ENCODE measurements at regions not wholly inside any gene's neighbourhood (a gene's known extent, or its start where the extent isn't known, plus 50 kb on each side); places are given as distances from the start of the nearest gene placed in this dataset.

DNA sequence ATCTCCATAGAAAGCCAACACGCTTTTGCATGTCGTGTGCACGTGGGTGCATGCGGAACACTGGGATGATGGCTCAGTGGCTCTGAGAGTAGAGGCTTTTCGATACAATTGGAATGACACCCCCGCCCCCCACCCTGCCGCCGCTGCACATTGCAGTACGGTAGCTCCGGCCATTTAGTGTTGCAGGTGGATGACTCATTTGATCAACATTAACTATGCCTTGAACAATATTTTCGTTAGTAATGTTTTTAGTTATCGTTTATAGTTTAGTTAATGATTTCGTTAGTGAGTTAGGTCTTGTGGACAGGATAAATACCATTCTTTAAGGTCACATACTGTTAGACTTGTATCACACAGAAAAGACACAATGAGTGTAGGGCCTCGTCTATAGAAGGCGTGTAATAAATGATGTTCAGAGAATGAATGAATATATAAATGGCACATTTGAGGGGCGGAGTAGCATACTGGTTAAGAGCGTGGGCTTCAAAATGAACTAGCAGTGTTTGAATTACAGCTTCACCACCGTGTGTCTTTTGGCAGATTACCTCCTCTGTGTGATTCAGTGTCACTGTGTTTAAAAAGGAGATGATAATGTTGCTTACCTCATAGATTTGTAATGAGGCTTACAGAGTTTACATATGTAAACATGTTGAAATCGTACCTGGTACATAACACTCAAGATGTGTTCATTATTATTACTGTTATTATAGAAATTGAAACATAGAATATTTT is 67.2 kb upstream of the TENM3 start:
- H3K9ac ChIP-seq (ENCODE audit: low read depth in 1 of 3, low read length in 3 of 3) = no peak overlapping the region
- H3K9me3 ChIP-seq (ENCODE audit: control insufficient read depth in 3 of 3, low read length in 3 of 3) = no peaks in the 10 kb centered on the region
- H3K4me3 ChIP-seq (ENCODE audit: low read length in 3 of 3) = no peak overlapping the region
- H3K27me3 ChIP-seq (ENCODE audit: control insufficient read depth in 3 of 3, insufficient read depth in 3 of 3, low read length in 3 of 3) = no peaks in the 10 kb centered on the region
- H3K27ac ChIP-seq (ENCODE audit: low read depth, low read length) = no peak overlapping the region
- H3K36me3 ChIP-seq (ENCODE audit: control insufficient read depth in 3 of 3, insufficient read depth in 3 of 3, low read length in 3 of 3) = no peaks in the 10 kb centered on the region
- H3K4me1 ChIP-seq (ENCODE audit: control insufficient read depth in 3 of 3, insufficient read depth in 3 of 3, low read length in 3 of 3) = no peaks in the 10 kb centered on the region

GRCh38 chr4:182177166-182177565 is 66.0 kb upstream of the TENM3 start:
- H3K36me3 ChIP-seq (ENCODE audit: control insufficient read depth in 3 of 3, insufficient read depth in 3 of 3, low read length in 3 of 3) = no peaks in the 10 kb centered on the region
- no peaks in the 10 kb centered on the region for H3K4me1 ChIP-seq (ENCODE audit: control insufficient read depth in 3 of 3, insufficient read depth in 3 of 3, low read length in 3 of 3)
- H3K27ac ChIP-seq (ENCODE audit: low read depth, low read length) = no peak overlapping the region
- no peak overlapping the region for H3K9ac ChIP-seq (ENCODE audit: low read depth in 1 of 3, low read length in 3 of 3)
- no peak overlapping the region for H3K4me3 ChIP-seq (ENCODE audit: low read length in 3 of 3)
- no peaks in the 10 kb centered on the region for H3K9me3 ChIP-seq (ENCODE audit: control insufficient read depth in 3 of 3, low read length in 3 of 3)
- no peaks in the 10 kb centered on the region for H3K27me3 ChIP-seq (ENCODE audit: control insufficient read depth in 3 of 3, insufficient read depth in 3 of 3, low read length in 3 of 3)

GRCh38 chr4:182179105-182179504 is 64.1 kb upstream of the TENM3 start:
- Histone ChIP-seq H3K27ac (ENCODE audit: low read depth, low read length) (no peak overlapping the region), H3K36me3 (ENCODE audit: control insufficient read depth in 3 of 3, insufficient read depth in 3 of 3, low read length in 3 of 3) (no peaks in the 10 kb centered on the region), H3K27me3 (ENCODE audit: control insufficient read depth in 3 of 3, insufficient read depth in 3 of 3, low read length in 3 of 3) (no peaks in the 10 kb centered on the region), H3K4me3 (ENCODE audit: low read length in 3 of 3) (no peak overlapping the region), H3K9me3 (ENCODE audit: control insufficient read depth in 3 of 3, low read length in 3 of 3) (no peaks in the 10 kb centered on the region), H3K4me1 (ENCODE audit: control insufficient read depth in 3 of 3, insufficient read depth in 3 of 3, low read length in 3 of 3) (no peaks in the 10 kb centered on the region), H3K9ac (ENCODE audit: low read depth in 1 of 3, low read length in 3 of 3) (no peak overlapping the region)

DNA sequence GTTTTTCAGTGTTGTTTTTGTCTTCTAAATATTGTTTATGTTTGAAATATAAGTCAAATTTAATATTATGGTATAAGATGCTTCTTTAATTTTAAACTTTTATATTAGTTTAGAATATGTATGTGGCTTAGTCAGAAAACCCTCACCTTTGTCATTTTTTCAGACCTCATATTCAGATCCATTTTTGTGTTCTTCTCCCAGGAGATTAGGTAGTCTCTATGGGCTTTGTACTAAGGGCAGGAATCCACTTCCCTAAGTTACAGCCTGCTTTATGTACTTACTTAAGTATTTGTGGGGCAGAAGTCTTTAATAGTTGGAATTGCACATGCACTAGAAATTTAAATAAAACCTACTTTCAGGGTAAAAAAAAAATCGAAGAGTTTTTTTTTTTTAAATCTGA is 63.5 kb upstream of the TENM3 start:
- Histone ChIP-seq H3K9ac (ENCODE audit: low read depth in 1 of 3, low read length in 3 of 3) (no peak overlapping the region), H3K27me3 (ENCODE audit: control insufficient read depth in 3 of 3, insufficient read depth in 3 of 3, low read length in 3 of 3) (no peaks in the 10 kb centered on the region), H3K4me1 (ENCODE audit: control insufficient read depth in 3 of 3, insufficient read depth in 3 of 3, low read length in 3 of 3) (no peaks in the 10 kb centered on the region), H3K36me3 (ENCODE audit: control insufficient read depth in 3 of 3, insufficient read depth in 3 of 3, low read length in 3 of 3) (no peaks in the 10 kb centered on the region), H3K9me3 (ENCODE audit: control insufficient read depth in 3 of 3, low read length in 3 of 3) (no peaks in the 10 kb centered on the region), H3K4me3 (ENCODE audit: low read length in 3 of 3) (no peak overlapping the region), H3K27ac (ENCODE audit: low read depth, low read length) (no peak overlapping the region)

GRCh38 chr4:182185491-182185890 is 57.7 kb upstream of the TENM3 start:
- Histone ChIP-seq H3K36me3 (ENCODE audit: control insufficient read depth in 3 of 3, insufficient read depth in 3 of 3, low read length in 3 of 3) (no peaks in the 10 kb centered on the region), H3K9me3 (ENCODE audit: control insufficient read depth in 3 of 3, low read length in 3 of 3) (no peaks in the 10 kb centered on the region), H3K27ac (ENCODE audit: low read depth, low read length) (no peak overlapping the region), H3K9ac (ENCODE audit: low read depth in 1 of 3, low read length in 3 of 3) (no peak overlapping the region), H3K27me3 (ENCODE audit: control insufficient read depth in 3 of 3, insufficient read depth in 3 of 3, low read length in 3 of 3) (no peaks in the 10 kb centered on the region), H3K4me3 (ENCODE audit: low read length in 3 of 3) (no peak overlapping the region), H3K4me1 (ENCODE audit: control insufficient read depth in 3 of 3, insufficient read depth in 3 of 3, low read length in 3 of 3) (peaks cover 0 to 3% (median 0%) of the 10 kb centered on the region in 3 donors)

DNA sequence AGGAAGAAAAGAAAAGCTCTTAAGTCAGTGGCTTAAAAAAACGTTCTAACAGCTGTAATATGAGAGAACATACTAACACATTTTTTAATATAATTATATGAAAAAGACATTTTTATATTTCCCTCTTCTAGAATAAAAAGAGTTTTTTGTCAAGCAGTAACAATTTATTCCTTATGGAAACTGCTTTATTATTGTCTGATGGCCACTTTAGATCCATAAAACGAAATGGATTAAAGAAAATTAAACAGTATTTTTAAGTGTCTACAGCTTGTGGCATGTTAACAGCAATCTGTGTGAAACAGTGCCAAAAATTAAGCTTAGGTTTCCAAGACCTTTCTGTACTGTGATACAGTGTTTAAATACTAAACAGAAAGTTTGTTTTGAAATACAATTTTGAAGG is 55.5 kb upstream of the TENM3 start:
- Histone ChIP-seq H3K27me3 (ENCODE audit: control insufficient read depth in 3 of 3, insufficient read depth in 3 of 3, low read length in 3 of 3) (no peaks in the 10 kb centered on the region), H3K4me1 (ENCODE audit: control insufficient read depth in 3 of 3, insufficient read depth in 3 of 3, low read length in 3 of 3) (peaks cover 0 to 3% (median 0%) of the 10 kb centered on the region in 3 donors), H3K36me3 (ENCODE audit: control insufficient read depth in 3 of 3, insufficient read depth in 3 of 3, low read length in 3 of 3) (no peaks in the 10 kb centered on the region), H3K9ac (ENCODE audit: low read depth in 1 of 3, low read length in 3 of 3) (no peak overlapping the region), H3K4me3 (ENCODE audit: low read length in 3 of 3) (no peak overlapping the region), H3K27ac (ENCODE audit: low read depth, low read length) (no peak overlapping the region), H3K9me3 (ENCODE audit: control insufficient read depth in 3 of 3, low read length in 3 of 3) (no peaks in the 10 kb centered on the region)

- no peak overlapping the region for H3K4me3 ChIP-seq (ENCODE audit: low read length in 3 of 3)
- peaks cover 0 to 3% (median 0%) of the 10 kb centered on the region in 3 donors for H3K4me1 ChIP-seq (ENCODE audit: control insufficient read depth in 3 of 3, insufficient read depth in 3 of 3, low read length in 3 of 3)
- H3K9me3 ChIP-seq (ENCODE audit: control insufficient read depth in 3 of 3, low read length in 3 of 3) = no peaks in the 10 kb centered on the region
- no peak overlapping the region for H3K27ac ChIP-seq (ENCODE audit: low read depth, low read length)
- H3K9ac ChIP-seq (ENCODE audit: low read depth in 1 of 3, low read length in 3 of 3) = no peak overlapping the region
- H3K27me3 ChIP-seq (ENCODE audit: control insufficient read depth in 3 of 3, insufficient read depth in 3 of 3, low read length in 3 of 3) = no peaks in the 10 kb centered on the region
- no peaks in the 10 kb centered on the region for H3K36me3 ChIP-seq (ENCODE audit: control insufficient read depth in 3 of 3, insufficient read depth in 3 of 3, low read length in 3 of 3)
Measured at GRCh38 chr4:182188622-182189021, 54.6 kb upstream of the TENM3 start.

- no peak overlapping the region for H3K27ac ChIP-seq (ENCODE audit: low read depth, low read length)
Measured at GRCh38 chr4:182189103-182189878, 53.9 kb upstream of the TENM3 start.

GRCh38 chr4:182190306-182190705 is 52.9 kb upstream of the TENM3 start:
- no peaks in the 10 kb centered on the region for H3K9me3 ChIP-seq (ENCODE audit: control insufficient read depth in 3 of 3, low read length in 3 of 3)
- no peaks in the 10 kb centered on the region for H3K36me3 ChIP-seq (ENCODE audit: control insufficient read depth in 3 of 3, insufficient read depth in 3 of 3, low read length in 3 of 3)
- H3K27ac ChIP-seq (ENCODE audit: low read depth, low read length) = no peak overlapping the region
- H3K27me3 ChIP-seq (ENCODE audit: control insufficient read depth in 3 of 3, insufficient read depth in 3 of 3, low read length in 3 of 3) = no peaks in the 10 kb centered on the region
- no peak overlapping the region for H3K4me3 ChIP-seq (ENCODE audit: low read length in 3 of 3)
- H3K4me1 ChIP-seq (ENCODE audit: control insufficient read depth in 3 of 3, insufficient read depth in 3 of 3, low read length in 3 of 3) = peaks cover 0 to 3% (median 0%) of the 10 kb centered on the region in 3 donors
- H3K9ac ChIP-seq (ENCODE audit: low read depth in 1 of 3, low read length in 3 of 3) = peak overlapping the region in 1 of 3 donors; percentile 35

More at GRCh38 chr4:182189103-182189878, 53.9 kb upstream of the TENM3 start:
- H3K27me3 ChIP-seq (ENCODE audit: control insufficient read depth in 3 of 3, insufficient read depth in 3 of 3, low read length in 3 of 3) = no peaks in the 10 kb centered on the region
- H3K36me3 ChIP-seq (ENCODE audit: control insufficient read depth in 3 of 3, insufficient read depth in 3 of 3, low read length in 3 of 3) = no peaks in the 10 kb centered on the region
- no peak overlapping the region for H3K4me3 ChIP-seq (ENCODE audit: low read length in 3 of 3)
- peaks cover 0 to 3% (median 0%) of the 10 kb centered on the region in 3 donors for H3K4me1 ChIP-seq (ENCODE audit: control insufficient read depth in 3 of 3, insufficient read depth in 3 of 3, low read length in 3 of 3)
- H3K9ac ChIP-seq (ENCODE audit: low read depth in 1 of 3, low read length in 3 of 3) = no peak overlapping the region
- H3K9me3 ChIP-seq (ENCODE audit: control insufficient read depth in 3 of 3, low read length in 3 of 3) = no peaks in the 10 kb centered on the region

- H3K27ac ChIP-seq (ENCODE audit: low read depth, low read length) = no peak overlapping the region
- no peaks in the 10 kb centered on the region for H3K27me3 ChIP-seq (ENCODE audit: control insufficient read depth in 3 of 3, insufficient read depth in 3 of 3, low read length in 3 of 3)
- no peak overlapping the region for H3K9ac ChIP-seq (ENCODE audit: low read depth in 1 of 3, low read length in 3 of 3)
- peaks cover 0 to 3% (median 0%) of the 10 kb centered on the region in 3 donors for H3K4me1 ChIP-seq (ENCODE audit: control insufficient read depth in 3 of 3, insufficient read depth in 3 of 3, low read length in 3 of 3)
- H3K36me3 ChIP-seq (ENCODE audit: control insufficient read depth in 3 of 3, insufficient read depth in 3 of 3, low read length in 3 of 3) = no peaks in the 10 kb centered on the region
- no peak overlapping the region for H3K4me3 ChIP-seq (ENCODE audit: low read length in 3 of 3)
- H3K9me3 ChIP-seq (ENCODE audit: control insufficient read depth in 3 of 3, low read length in 3 of 3) = no peaks in the 10 kb centered on the region
Measured at GRCh38 chr4:182192511-182193181, 50.6 kb upstream of the TENM3 start.

All from skeletal muscle tissue (tissue), 3 donors.